IPS-18a (cell line): ENCODE measurements at regions not wholly inside any gene's neighbourhood (a gene's known extent, or its start where the extent isn't known, plus 50 kb on each side); places are given as distances from the start of the nearest gene placed in this dataset.

ENCODE experiments used
- H3K27ac ChIP-seq: one replicate; pipeline ENCODE4 v1.5.1; 2013; ENCODE audit warnings: low read length
- H3K27me3 ChIP-seq: one replicate; pipeline ENCODE4 v1.6.1; 2013; ENCODE audit warnings: mild to moderate bottlenecking, low read length; ENCODE audit not compliant: control insufficient read depth, insufficient read depth
- H3K36me3 ChIP-seq: one replicate; pipeline ENCODE4 v1.6.1; 2013; ENCODE audit warnings: low read depth, low read length; ENCODE audit not compliant: control insufficient read depth
- H3K4me1 ChIP-seq: one replicate; pipeline ENCODE4 v1.6.1; 2013; ENCODE audit warnings: low read depth, low read length; ENCODE audit not compliant: control insufficient read depth
- H3K4me3 ChIP-seq: one replicate; pipeline ENCODE4 v1.5.1; 2013; ENCODE audit warnings: low read length
- H3K9ac ChIP-seq: one replicate; pipeline ENCODE4 v1.6.1; 2013; ENCODE audit warnings: mild to moderate bottlenecking, low read length, moderate library complexity
- H3K9me3 ChIP-seq: one replicate; pipeline ENCODE4 v1.6.1; 2013; ENCODE audit warnings: low read depth, low read length; ENCODE audit not compliant: control insufficient read depth

DNA sequence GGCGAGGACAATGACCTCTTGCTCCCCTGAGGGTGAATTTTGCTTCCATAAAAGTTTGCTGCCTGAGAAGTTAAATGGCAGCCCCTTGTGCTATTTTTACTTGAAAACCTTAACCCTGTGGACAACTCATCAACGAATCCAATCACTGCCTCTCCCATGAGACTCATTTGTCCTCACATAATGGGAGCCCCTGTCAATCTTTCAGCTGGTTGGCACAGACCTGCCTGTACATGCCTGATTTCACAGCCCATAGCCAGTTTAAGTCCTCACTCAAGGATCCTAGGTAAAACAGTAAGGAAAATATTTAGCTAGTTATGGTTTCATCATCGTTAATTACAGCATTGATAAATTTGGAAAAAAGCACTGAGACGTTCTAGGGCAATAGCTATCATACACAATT lies 207.4 kb downstream of the NHLRC3 start:
- Histone ChIP-seq H3K9ac (no peak overlapping the region), H3K27me3 (no peaks in the 10 kb centered on the region), H3K27ac (no peak overlapping the region), H3K4me1 (no peaks in the 10 kb centered on the region), H3K4me3 (no peak overlapping the region), H3K9me3 (no peaks in the 10 kb centered on the region), H3K36me3 (no peaks in the 10 kb centered on the region)

- Histone ChIP-seq H3K9me3 (no peaks in the 10 kb centered on the region), H3K36me3 (no peaks in the 10 kb centered on the region), H3K4me1 (no peaks in the 10 kb centered on the region), H3K27me3 (no peaks in the 10 kb centered on the region), H3K27ac (no peak overlapping the region), H3K4me3 (no peak overlapping the region), H3K9ac (no peak overlapping the region)
These were observed 211.7 kb downstream of the NHLRC3 start for GRCh38 chr13:39249982-39250381.

- Histone ChIP-seq H3K36me3 (no peaks in the 10 kb centered on the region), H3K4me1 (no peaks in the 10 kb centered on the region), H3K27ac (no peak overlapping the region), H3K4me3 (no peak overlapping the region), H3K9me3 (no peaks in the 10 kb centered on the region), H3K27me3 (no peaks in the 10 kb centered on the region), H3K9ac (no peak overlapping the region)
These were observed 212.2 kb downstream of the NHLRC3 start for GRCh38 chr13:39250440-39250839.

DNA sequence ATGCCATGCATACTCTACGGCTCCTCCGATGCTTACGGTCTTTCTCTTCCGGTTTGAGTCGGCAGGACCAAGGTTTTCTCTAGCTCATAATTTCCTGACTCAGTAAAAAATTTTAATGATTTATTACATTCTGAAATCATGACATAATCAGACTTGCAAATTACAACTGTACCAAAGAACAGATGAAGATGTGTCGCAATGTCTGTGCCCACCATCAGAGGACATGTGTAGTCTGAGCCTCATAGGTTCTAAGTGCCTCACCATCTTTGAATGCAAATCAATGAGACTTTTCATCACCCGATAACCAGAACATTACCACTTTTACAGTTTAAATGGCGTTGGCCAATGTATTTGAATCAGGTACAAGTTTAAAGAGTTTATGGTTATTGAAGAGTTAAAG lies 213.1 kb downstream of the NHLRC3 start:
- H3K27ac ChIP-seq = no peak overlapping the region

GRCh38 chr13:39253774-39254173 lies 215.5 kb downstream of the NHLRC3 start:
- no peak overlapping the region for H3K27ac ChIP-seq
- H3K9ac ChIP-seq = no peak overlapping the region
- H3K9me3 ChIP-seq = no peaks in the 10 kb centered on the region
- no peaks in the 10 kb centered on the region for H3K36me3 ChIP-seq
- H3K4me3 ChIP-seq = no peak overlapping the region
- H3K4me1 ChIP-seq = no peaks in the 10 kb centered on the region
- no peaks in the 10 kb centered on the region for H3K27me3 ChIP-seq

More for the DNA sequence above, 213.1 kb downstream of the NHLRC3 start:
- Histone ChIP-seq H3K36me3 (no peaks in the 10 kb centered on the region), H3K9ac (no peak overlapping the region), H3K4me1 (no peaks in the 10 kb centered on the region), H3K9me3 (no peaks in the 10 kb centered on the region), H3K4me3 (no peak overlapping the region), H3K27me3 (no peaks in the 10 kb centered on the region)

DNA sequence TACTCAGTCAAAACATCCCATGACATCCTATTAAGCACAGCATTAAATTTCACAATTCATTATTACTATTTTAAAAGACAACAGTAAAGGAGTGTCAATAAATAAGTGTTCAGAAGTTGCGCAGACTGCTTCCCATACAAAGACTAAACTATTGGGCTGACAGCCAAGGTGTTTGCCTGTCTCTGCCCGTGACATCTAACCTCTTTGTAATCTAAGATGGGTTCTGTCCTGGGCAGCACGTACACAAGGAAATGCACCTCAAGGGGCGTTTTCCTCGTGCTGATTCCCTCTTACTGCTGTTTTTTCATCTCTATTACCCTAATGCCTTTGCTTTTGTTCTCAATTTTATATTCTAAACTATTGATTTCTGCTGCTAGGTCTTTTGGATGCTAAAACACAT lies 216.3 kb downstream of the NHLRC3 start:
- Histone ChIP-seq H3K4me3 (no peak overlapping the region), H3K4me1 (no peaks in the 10 kb centered on the region)

GRCh38 chr13:39257642-39258041 lies 219.4 kb downstream of the NHLRC3 start:
- Histone ChIP-seq H3K4me3 (no peak overlapping the region), H3K27me3 (no peaks in the 10 kb centered on the region), H3K36me3 (no peaks in the 10 kb centered on the region), H3K9me3 (no peaks in the 10 kb centered on the region), H3K9ac (no peak overlapping the region), H3K27ac (no peak overlapping the region), H3K4me1 (no peaks in the 10 kb centered on the region)

More for the DNA sequence above, 216.3 kb downstream of the NHLRC3 start:
- Histone ChIP-seq H3K36me3 (no peaks in the 10 kb centered on the region), H3K27me3 (no peaks in the 10 kb centered on the region), H3K9ac (no peak overlapping the region), H3K27ac (no peak overlapping the region), H3K9me3 (no peaks in the 10 kb centered on the region)

DNA sequence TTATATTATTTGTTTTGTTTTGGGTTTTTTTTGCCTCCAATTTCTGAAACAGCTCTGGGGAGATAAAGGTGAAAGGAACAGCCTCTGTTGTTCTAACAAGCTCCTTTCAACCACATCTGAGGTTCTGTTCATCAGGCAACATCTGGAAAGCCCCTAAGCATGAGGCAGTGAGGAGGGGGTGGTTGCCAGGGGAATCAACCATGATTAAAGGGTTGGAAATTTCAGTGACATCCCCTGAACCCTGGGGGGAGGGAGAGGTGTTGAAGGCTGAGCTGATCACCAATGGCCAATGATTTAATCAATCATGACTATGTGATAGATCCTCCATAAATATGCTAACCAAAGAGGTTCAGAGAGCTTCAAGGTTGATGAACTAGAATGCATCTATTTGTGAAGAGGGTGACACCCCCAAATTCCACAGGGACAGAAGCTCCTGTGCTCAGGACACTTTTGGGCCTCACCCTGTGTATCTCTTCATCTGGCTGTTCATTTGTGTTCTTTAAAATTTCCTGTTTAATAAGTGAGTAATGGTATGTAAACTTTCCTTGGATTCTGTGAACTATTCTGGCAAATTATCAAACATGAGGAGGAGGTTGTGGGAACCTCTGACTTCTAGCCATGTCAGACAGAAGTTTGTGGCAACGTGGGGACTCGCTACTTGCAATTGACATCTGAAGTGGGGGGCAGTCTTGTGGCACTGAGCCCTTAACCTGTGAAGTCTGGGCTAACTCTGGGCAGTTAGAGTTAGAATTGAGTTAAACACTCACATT lies 221.3 kb downstream of the NHLRC3 start:
- H3K9ac ChIP-seq = no peak overlapping the region
- H3K27ac ChIP-seq = no peak overlapping the region
- H3K36me3 ChIP-seq = no peaks in the 10 kb centered on the region
- no peak overlapping the region for H3K4me3 ChIP-seq
- no peaks in the 10 kb centered on the region for H3K4me1 ChIP-seq
- H3K27me3 ChIP-seq = no peaks in the 10 kb centered on the region
- H3K9me3 ChIP-seq = no peaks in the 10 kb centered on the region

- H3K27me3 ChIP-seq = no peaks in the 10 kb centered on the region
- H3K36me3 ChIP-seq = no peaks in the 10 kb centered on the region
- no peaks in the 10 kb centered on the region for H3K9me3 ChIP-seq
- H3K4me3 ChIP-seq = no peak overlapping the region
- H3K9ac ChIP-seq = no peak overlapping the region
- no peak overlapping the region for H3K27ac ChIP-seq
- no peaks in the 10 kb centered on the region for H3K4me1 ChIP-seq
These were observed 224.8 kb downstream of the NHLRC3 start for GRCh38 chr13:39263033-39263432.

DNA sequence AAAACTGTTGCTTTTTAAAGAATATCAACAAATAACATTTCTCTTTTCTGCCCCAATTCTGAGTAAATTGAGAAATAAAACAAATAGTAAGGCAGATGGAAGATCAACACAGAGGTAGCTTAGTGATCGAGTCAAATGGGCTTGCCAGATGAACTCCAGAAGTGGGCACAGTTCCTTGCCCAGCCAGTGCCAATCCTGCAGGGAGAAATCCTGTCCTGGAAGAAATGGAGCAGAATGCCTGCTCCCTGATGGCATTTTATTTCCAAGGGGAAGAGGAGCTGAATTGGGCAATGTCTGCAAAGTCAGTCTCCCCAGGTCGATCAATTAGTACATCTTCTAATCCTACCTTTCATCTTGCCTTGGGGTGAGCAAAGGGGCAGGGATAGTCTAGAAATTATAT lies 225.3 kb downstream of the NHLRC3 start:
- Histone ChIP-seq H3K4me3 (no peak overlapping the region), H3K27me3 (no peaks in the 10 kb centered on the region), H3K36me3 (no peaks in the 10 kb centered on the region)

DNA sequence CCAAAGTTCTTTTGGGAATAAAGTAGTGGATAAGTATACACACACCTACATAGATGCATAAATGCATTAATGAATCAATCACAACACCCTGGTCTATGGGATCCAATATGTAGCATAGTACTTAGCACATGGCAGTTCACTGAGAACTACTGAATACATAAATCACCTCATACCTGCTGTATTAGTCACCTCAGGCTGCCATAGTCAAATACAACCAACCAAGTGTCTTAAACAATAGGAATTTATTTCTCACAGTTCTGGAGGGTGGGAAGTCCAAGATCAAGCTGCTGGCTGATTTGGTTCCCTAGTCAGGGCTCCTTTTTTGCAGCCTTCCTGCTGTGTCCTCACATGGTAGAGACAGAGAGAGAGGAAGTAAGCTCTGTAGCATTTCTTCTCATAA lies 228.2 kb downstream of the NHLRC3 start:
- no peak overlapping the region for H3K9ac ChIP-seq
- no peak overlapping the region for H3K4me3 ChIP-seq
- no peak overlapping the region for H3K27ac ChIP-seq
- H3K4me1 ChIP-seq = no peaks in the 10 kb centered on the region
- H3K27me3 ChIP-seq = no peaks in the 10 kb centered on the region
- no peaks in the 10 kb centered on the region for H3K36me3 ChIP-seq
- H3K9me3 ChIP-seq = no peaks in the 10 kb centered on the region

More for the DNA sequence above, 225.3 kb downstream of the NHLRC3 start:
- Histone ChIP-seq H3K4me1 (no peaks in the 10 kb centered on the region), H3K9ac (no peak overlapping the region), H3K27ac (no peak overlapping the region), H3K9me3 (no peaks in the 10 kb centered on the region)

- no peaks in the 10 kb centered on the region for H3K9me3 ChIP-seq
- H3K36me3 ChIP-seq = no peaks in the 10 kb centered on the region
These were observed 230.1 kb downstream of the NHLRC3 start for GRCh38 chr13:39268398-39268797.

More at GRCh38 chr13:39268398-39268797, 230.1 kb downstream of the NHLRC3 start:
- H3K9ac ChIP-seq = no peak overlapping the region
- H3K27me3 ChIP-seq = no peaks in the 10 kb centered on the region
- no peaks in the 10 kb centered on the region for H3K4me1 ChIP-seq
- H3K27ac ChIP-seq = no peak overlapping the region
- no peak overlapping the region for H3K4me3 ChIP-seq
